ENCODE measurements at regions not wholly inside any gene's neighbourhood (a gene's known extent, or its start where the extent isn't known, plus 50 kb on each side); places are given as distances from the start of the nearest gene placed in this dataset.

- TF ChIP-seq POLR2A (IDR thresholded peaks at IDR 0.05) = no peak
- TF ChIP-seq, protein P1, sequence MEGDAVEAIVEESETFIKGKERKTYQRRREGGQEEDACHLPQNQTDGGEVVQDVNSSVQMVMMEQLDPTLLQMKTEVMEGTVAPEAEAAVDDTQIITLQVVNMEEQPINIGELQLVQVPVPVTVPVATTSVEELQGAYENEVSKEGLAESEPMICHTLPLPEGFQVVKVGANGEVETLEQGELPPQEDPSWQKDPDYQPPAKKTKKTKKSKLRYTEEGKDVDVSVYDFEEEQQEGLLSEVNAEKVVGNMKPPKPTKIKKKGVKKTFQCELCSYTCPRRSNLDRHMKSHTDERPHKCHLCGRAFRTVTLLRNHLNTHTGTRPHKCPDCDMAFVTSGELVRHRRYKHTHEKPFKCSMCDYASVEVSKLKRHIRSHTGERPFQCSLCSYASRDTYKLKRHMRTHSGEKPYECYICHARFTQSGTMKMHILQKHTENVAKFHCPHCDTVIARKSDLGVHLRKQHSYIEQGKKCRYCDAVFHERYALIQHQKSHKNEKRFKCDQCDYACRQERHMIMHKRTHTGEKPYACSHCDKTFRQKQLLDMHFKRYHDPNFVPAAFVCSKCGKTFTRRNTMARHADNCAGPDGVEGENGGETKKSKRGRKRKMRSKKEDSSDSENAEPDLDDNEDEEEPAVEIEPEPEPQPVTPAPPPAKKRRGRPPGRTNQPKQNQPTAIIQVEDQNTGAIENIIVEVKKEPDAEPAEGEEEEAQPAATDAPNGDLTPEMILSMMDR (IDR thresholded peaks at IDR 0.05) = no peak
Measured at GRCh38 chr18:10052871-10053270, 139.1 kb downstream of the VAPA start.
